ENCODE measurements at regions not wholly inside any gene's neighbourhood (a gene's known extent, or its start where the extent isn't known, plus 50 kb on each side); places are given as distances from the start of the nearest gene placed in this dataset.

GRCh38 chr4:157768419-157768818 lies 404.4 kb downstream of the GASK1B start:
- no peak for TF ChIP-seq CTCF (IDR thresholded peaks at IDR 0.05 in 4 of 5, conservative IDR thresholded peaks at IDR 0.05 in 1 of 5)
- no peak for TF ChIP-seq POLR2A (IDR thresholded peaks at IDR 0.05)
